WTC11 (cell line): ENCODE measurements at regions not wholly inside any gene's neighbourhood (a gene's known extent, or its start where the extent isn't known, plus 50 kb on each side); places are given as distances from the start of the nearest gene placed in this dataset.

ENCODE experiments used
- CBFB ChIP-seq: sonication (generic); formaldehyde crosslinking; IDR thresholded peaks from 2 replicates; pipeline ENCODE4 v1.8.1; 2022; ENCODE audit warnings: mild to moderate bottlenecking, low read depth, missing genetic modification reagents
- CREM ChIP-seq: sonication (generic); formaldehyde crosslinking; IDR thresholded peaks from 2 replicates; pipeline ENCODE4 v1.8.1; 2022; ENCODE audit warnings: mild to moderate bottlenecking, missing genetic modification reagents, moderate library complexity
- CTCF ChIP-seq: fragments of 200-600 bp; IDR thresholded peaks from 2 replicates; pipeline ENCODE4 v1.8.0; 2022; ENCODE audit warnings: antibody characterized with exemption
- E2F5 ChIP-seq: sonication (generic); formaldehyde crosslinking; IDR thresholded peaks from 2 replicates; pipeline ENCODE4 v1.8.1; 2022; ENCODE audit warnings: mild to moderate bottlenecking, moderate library complexity, missing genetic modification reagents
- FOXJ3 ChIP-seq: sonication (generic); formaldehyde crosslinking; IDR thresholded peaks from 2 replicates; pipeline ENCODE4 v1.9.0; 2021; ENCODE audit warnings: missing genetic modification reagents, mild to moderate bottlenecking, borderline replicate concordance
- MYBL2 ChIP-seq: sonication (generic); formaldehyde crosslinking; IDR thresholded peaks from 2 replicates; pipeline ENCODE4 v1.8.1; 2023; ENCODE audit warnings: mild to moderate bottlenecking, moderate library complexity, missing genetic modification reagents
- NR2C2 ChIP-seq: sonication (generic); formaldehyde crosslinking; IDR thresholded peaks from 2 replicates; pipeline ENCODE4 v1.8.0; 2022; ENCODE audit warnings: mild to moderate bottlenecking, missing genetic modification reagents
- PRRX2 ChIP-seq: fragments of 250-450 bp; sonication (Bioruptor Pico); IDR thresholded peaks from 2 replicates; pipeline ENCODE4 v1.8.0; 2021; ENCODE audit warnings: mild to moderate bottlenecking
- SMAD3 ChIP-seq: sonication (generic); formaldehyde crosslinking; IDR thresholded peaks from 2 replicates; pipeline ENCODE4 v1.8.0; 2022; ENCODE audit warnings: missing genetic modification reagents, mild to moderate bottlenecking, borderline replicate concordance
- SP1 ChIP-seq: sonication (generic); formaldehyde crosslinking; conservative IDR thresholded peaks from 2 replicates; pipeline ENCODE4 v1.8.1; 2022; ENCODE audit warnings: missing genetic modification reagents
- STAT6 ChIP-seq: sonication (generic); formaldehyde crosslinking; conservative IDR thresholded peaks from 2 replicates; pipeline ENCODE4 v1.8.1; 2023; ENCODE audit warnings: mild to moderate bottlenecking, low read depth, missing genetic modification reagents, moderate library complexity
- TP53 ChIP-seq: sonication (generic); formaldehyde crosslinking; IDR thresholded peaks from 2 replicates; pipeline ENCODE4 v1.8.1; 2023; ENCODE audit warnings: mild to moderate bottlenecking, missing genetic modification reagents
- ZNF121 ChIP-seq: sonication (generic); formaldehyde crosslinking; IDR thresholded peaks from 2 replicates; pipeline ENCODE4 v1.8.0; 2023; ENCODE audit warnings: missing genetic modification reagents
- ZNF423 ChIP-seq: fragments of 250-450 bp; sonication (Bioruptor Pico); IDR thresholded peaks from 2 replicates; pipeline ENCODE4 v2.1.2; 2022; ENCODE audit warnings: mild to moderate bottlenecking, moderate library complexity

GRCh38 chr11:109958821-109959166, 134.4 kb upstream of the ZC3H12C start:
- TF ChIP-seq FOXJ3 (CRISPR knock-in tag), result no peak
- TF ChIP-seq PRRX2 (CRISPR knock-in tag), result no peak
- no peak for TF ChIP-seq CBFB (CRISPR knock-in tag)
- TF ChIP-seq CTCF, result no peak
- no peak for TF ChIP-seq ZNF121 (CRISPR knock-in tag)
- no peak for TF ChIP-seq SMAD3 (CRISPR knock-in tag)
- TF ChIP-seq TP53, result no peak
- TF ChIP-seq ZNF423 (CRISPR knock-in tag), result no peak
- no peak for TF ChIP-seq STAT6 (CRISPR knock-in tag)
- TF ChIP-seq SP1 (CRISPR knock-in tag), result no peak
- TF ChIP-seq MYBL2 (CRISPR knock-in tag), result no peak
- TF ChIP-seq E2F5, result no peak
- TF ChIP-seq NR2C2 (CRISPR knock-in tag), result no peak
- no peak for TF ChIP-seq CREM
